Upper lobe of right lung (tissue), 1 donor: ENCODE measurements at regions not wholly inside any gene's neighbourhood (a gene's known extent, or its start where the extent isn't known, plus 50 kb on each side); places are given as distances from the start of the nearest gene placed in this dataset.

Source experiments
- ATAC-seq: fragments of 200-7000 bp; cut with Tn5 transposase; one replicate; pipeline ENCODE4 v1.9.1; 2020; ENCODE audit warnings: mild to moderate bottlenecking, moderate library complexity
- DNase-seq: peaks from one replicate; pipeline ENCODE4 v3.0.0-alpha.2; 2020
- H3K27ac ChIP-seq: fragments of 200-600 bp; one replicate; pipeline ENCODE4 v1.8.0; 2022
- H3K27me3 ChIP-seq: fragments of 200-600 bp; one replicate; pipeline ENCODE4 v1.8.0; 2022; ENCODE audit warnings: mild to moderate bottlenecking
- H3K36me3 ChIP-seq: fragments of 200-600 bp; one replicate; pipeline ENCODE4 v1.8.0; 2022
- H3K4me1 ChIP-seq: fragments of 200-600 bp; one replicate; pipeline ENCODE4 v1.8.0; 2022
- H3K4me3 ChIP-seq: fragments of 200-600 bp; one replicate; pipeline ENCODE4 v1.8.0; 2022; ENCODE audit warnings: mild to moderate bottlenecking
- H3K9me3 ChIP-seq: fragments of 200-600 bp; one replicate; pipeline ENCODE4 v1.8.0; 2022
- CTCF ChIP-seq: fragments of 200-600 bp; IDR thresholded peaks from one replicate; pipeline ENCODE4 v1.8.0; 2022; ENCODE audit warnings: antibody characterized with exemption
- intact Hi-C: fragments of 100-400 bp; cut with DNase I; formaldehyde crosslinking; loops from one replicate; pipeline ENCODE4 v1.11.0; 2022
- donor health status: DM: no; HTN: yes; CAD: no; lungs with severe emphysema.

GRCh38 chr12:92032965-92033364 is 112.7 kb downstream of the BTG1 start:
- H3K27ac ChIP-seq: peak overlapping the region; percentile 78
- no peak for TF ChIP-seq CTCF
- H3K27me3 ChIP-seq: no peaks in the 10 kb centered on the region
- no peaks in the 10 kb centered on the region for H3K9me3 ChIP-seq
- H3K4me3 ChIP-seq: no peak overlapping the region
- intact Hi-C loops: no loop called here
- H3K4me1 ChIP-seq: peaks cover 61% of the 10 kb centered on the region
- ATAC-seq (no peak), DNase-seq (no peak)
- no peaks in the 10 kb centered on the region for H3K36me3 ChIP-seq

- Histone ChIP-seq H3K27me3 (no peaks in the 10 kb centered on the region), H3K9me3 (no peaks in the 10 kb centered on the region), H3K36me3 (no peaks in the 10 kb centered on the region), H3K27ac (peak overlapping the region; percentile 78), H3K4me1 (peaks cover 56% of the 10 kb centered on the region), H3K4me3 (no peak overlapping the region)
- ATAC-seq (no peak), DNase-seq (no peak)
- intact Hi-C loops: no loop called here
- TF ChIP-seq CTCF: no peak
Measured at GRCh38 chr12:92032101-92032500, 113.5 kb downstream of the BTG1 start.

- TF ChIP-seq CTCF: no peak
- peak; percentile 91 for ATAC-seq
- Histone ChIP-seq H3K4me1 (peaks cover 43% of the 10 kb centered on the region), H3K9me3 (no peaks in the 10 kb centered on the region), H3K36me3 (no peaks in the 10 kb centered on the region), H3K27ac (peak overlapping the region; percentile 78), H3K4me3 (no peak overlapping the region), H3K27me3 (no peaks in the 10 kb centered on the region)
- intact Hi-C loops: no loop called here
- DNase-seq: no peak
Measured at GRCh38 chr12:92030618-92031017, 115.0 kb downstream of the BTG1 start.

GRCh38 chr12:92029902-92030586 is 115.6 kb downstream of the BTG1 start:
- DNase-seq (no peak), ATAC-seq (peak; percentile 52)
- peaks cover 37% of the 10 kb centered on the region for H3K4me1 ChIP-seq
- intact Hi-C loops: no loop called here
- TF ChIP-seq CTCF: no peak
- H3K36me3 ChIP-seq: no peaks in the 10 kb centered on the region
- H3K4me3 ChIP-seq: no peak overlapping the region
- H3K9me3 ChIP-seq: no peaks in the 10 kb centered on the region
- no peaks in the 10 kb centered on the region for H3K27me3 ChIP-seq
- H3K27ac ChIP-seq: peak overlapping the region; percentile 74

- no peak for DNase-seq
- no peak for ATAC-seq
- intact Hi-C loops: no loop called here
- no peaks in the 10 kb centered on the region for H3K27me3 ChIP-seq
- no peak overlapping the region for H3K4me3 ChIP-seq
- no peak for TF ChIP-seq CTCF
- H3K9me3 ChIP-seq: no peaks in the 10 kb centered on the region
- H3K36me3 ChIP-seq: no peaks in the 10 kb centered on the region
- H3K4me1 ChIP-seq: peaks cover 29% of the 10 kb centered on the region
- peak overlapping the region; percentile 74 for H3K27ac ChIP-seq
Measured at GRCh38 chr12:92029136-92029535, 116.5 kb downstream of the BTG1 start.

- Histone ChIP-seq H3K27ac (no peak overlapping the region), H3K27me3 (no peaks in the 10 kb centered on the region), H3K9me3 (no peaks in the 10 kb centered on the region), H3K4me3 (no peak overlapping the region), H3K36me3 (no peaks in the 10 kb centered on the region), H3K4me1 (peaks cover 26% of the 10 kb centered on the region)
- DNase-seq (no peak), ATAC-seq (no peak)
- TF ChIP-seq CTCF: no peak
- intact Hi-C loops: no loop called here
Measured at GRCh38 chr12:92028441-92028709, 117.3 kb downstream of the BTG1 start.
